Mesendoderm (in vitro differentiated cells): ENCODE measurements at regions not wholly inside any gene's neighbourhood (a gene's known extent, or its start where the extent isn't known, plus 50 kb on each side); places are given as distances from the start of the nearest gene placed in this dataset.

Experiments
- DNase-seq: peaks from one replicate; pipeline ENCODE4 v3.0.0; 2013
- H2AK5ac ChIP-seq: 2 replicates; pipeline ENCODE4 v1.6.1; 2013; ENCODE audit warnings: low read length, inconsistent platforms
- H2BK120ac ChIP-seq: 2 replicates; pipeline ENCODE4 v1.6.1; 2013; ENCODE audit warnings: low read depth, mild to moderate bottlenecking, low read length, moderate library complexity, mixed read lengths
- H2BK15ac ChIP-seq: replicated peaks from 2 replicates; pipeline ENCODE4 v1.6.1; 2013; ENCODE audit warnings: low read depth, mild to moderate bottlenecking, moderate library complexity
- H2BK5ac ChIP-seq: 2 replicates; pipeline ENCODE4 v1.6.1; 2013; ENCODE audit warnings: low read length, inconsistent platforms
- H3K18ac ChIP-seq: 2 replicates; pipeline ENCODE4 v1.6.1; 2013; ENCODE audit warnings: mild to moderate bottlenecking, low read length, mixed read lengths
- H3K23ac ChIP-seq: one replicate; pipeline ENCODE4 v1.6.1; 2013; ENCODE audit warnings: low read length
- H3K27ac ChIP-seq: 2 replicates; pipeline ENCODE4 v1.5.1; 2013; ENCODE audit warnings: low read depth, mild to moderate bottlenecking, inconsistent platforms, low read length, moderate library complexity
- H3K27me3 ChIP-seq: 2 replicates; pipeline ENCODE4 v1.6.1; 2013; ENCODE audit warnings: low read length, control low read depth, mild to moderate bottlenecking, inconsistent platforms; ENCODE audit not compliant: insufficient read depth, poor library complexity
- H3K36me3 ChIP-seq: 2 replicates; pipeline ENCODE4 v1.6.1; 2013; ENCODE audit warnings: low read length, inconsistent platforms; ENCODE audit not compliant: control insufficient read depth, insufficient read depth
- H3K4ac ChIP-seq: one replicate; pipeline ENCODE4 v1.6.1; 2013; ENCODE audit warnings: low read depth, mild to moderate bottlenecking, low read length, moderate library complexity
- H3K4me1 ChIP-seq: 2 replicates; pipeline ENCODE4 v1.6.1; 2013; ENCODE audit warnings: low read depth, low read length, inconsistent platforms; ENCODE audit not compliant: control insufficient read depth
- H3K4me2 ChIP-seq: 2 replicates; pipeline ENCODE4 v1.6.1; 2013; ENCODE audit warnings: low read length
- H3K4me3 ChIP-seq: 2 replicates; pipeline ENCODE4 v1.5.1; 2013; ENCODE audit warnings: mild to moderate bottlenecking, low read length
- H3K56ac ChIP-seq: one replicate; pipeline ENCODE4 v1.6.1; 2013; ENCODE audit warnings: low read length
- H3K79me1 ChIP-seq: 2 replicates; pipeline ENCODE4 v1.6.1; 2013; ENCODE audit warnings: low read length, inconsistent platforms
- H3K79me2 ChIP-seq: 2 replicates; pipeline ENCODE4 v1.6.1; 2013; ENCODE audit warnings: mild to moderate bottlenecking, low read length; ENCODE audit not compliant: control insufficient read depth, insufficient read depth
- H3K9ac ChIP-seq: 2 replicates; pipeline ENCODE4 v1.6.1; 2013; ENCODE audit warnings: low read length, inconsistent platforms
- H4K5ac ChIP-seq: one replicate; pipeline ENCODE4 v1.6.1; 2013; ENCODE audit warnings: low read length
- H4K8ac ChIP-seq: one replicate; pipeline ENCODE4 v1.6.1; 2013; ENCODE audit warnings: low read depth, mild to moderate bottlenecking, control low read depth, low read length, moderate library complexity
- WGBS: extraction: QIAGEN DNeasy Blood & Tissue Kit; methylation state at CpG from one replicate; pipeline ENCODE4 v1.1.7; 2013; ENCODE audit warnings: low lambda C conversion rate, missing lambda C conversion rate; ENCODE audit not compliant: insufficient coverage; ENCODE audit errors: extremely low coverage; 5-methylcytosine and 5-hydroxymethylcytosine counted together

DNA sequence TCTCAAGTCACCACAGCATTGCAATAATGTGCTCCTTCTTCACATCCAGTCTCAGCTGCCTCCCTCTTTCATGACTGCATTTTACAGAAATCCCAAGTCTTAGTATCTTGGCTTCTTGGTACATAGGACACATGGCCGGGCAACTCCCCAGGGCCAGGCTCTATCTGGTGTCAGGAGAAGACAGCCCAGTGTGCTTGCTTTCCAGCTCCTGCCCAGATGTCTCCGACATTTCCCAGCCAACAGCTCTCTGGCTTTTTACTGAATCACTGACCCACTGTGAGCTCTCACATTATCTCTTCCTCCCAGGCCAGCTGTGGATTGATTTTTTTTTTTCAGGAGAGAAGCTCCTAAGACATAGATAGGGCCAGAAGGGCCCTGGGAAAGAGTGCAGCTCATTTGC is 346.0 kb upstream of the C11orf87 start:
- H3K27ac ChIP-seq = no peak overlapping the region
- peak; percentile 4 for DNase-seq
- no CpG with 5 or more reads among the region's 2 CpGs for WGBS

DNA sequence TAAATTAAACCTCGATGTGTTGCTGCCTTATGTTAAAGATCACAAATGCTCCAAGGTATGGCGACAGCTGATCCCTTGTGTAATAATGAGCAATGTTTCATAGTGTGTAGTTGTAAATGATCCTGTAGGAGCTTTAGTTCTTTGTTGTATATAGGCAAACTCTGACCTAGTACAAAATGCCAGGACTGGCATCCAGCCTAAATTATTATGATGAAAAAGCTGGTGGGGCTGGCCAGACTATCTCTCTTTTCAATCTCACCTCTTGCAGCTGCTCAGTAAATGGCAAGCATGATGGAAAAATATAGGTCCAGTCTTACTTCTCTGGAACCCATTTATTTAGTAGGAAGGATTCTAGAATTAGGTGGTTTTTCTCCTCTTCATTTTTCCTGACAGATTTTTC is 345.1 kb upstream of the C11orf87 start:
- DNase-seq = no peak
- no peak overlapping the region for H3K4me2 ChIP-seq
- H2BK15ac ChIP-seq = no peak overlapping the region
- no peak overlapping the region for H4K5ac ChIP-seq
- no peak overlapping the region for H4K8ac ChIP-seq
- H3K4me1 ChIP-seq = no peaks in the 10 kb centered on the region
- WGBS = no CpG with 5 or more reads among the region's 2 CpGs
- no peak overlapping the region for H3K9ac ChIP-seq
- H3K79me2 ChIP-seq = no peaks in the 10 kb centered on the region
- no peak overlapping the region for H3K18ac ChIP-seq
- no peaks in the 10 kb centered on the region for H3K27me3 ChIP-seq
- no peak overlapping the region for H3K4ac ChIP-seq
- H2AK5ac ChIP-seq = no peak overlapping the region
- H2BK5ac ChIP-seq = no peak overlapping the region
- no peaks in the 10 kb centered on the region for H3K79me1 ChIP-seq
- no peak overlapping the region for H3K23ac ChIP-seq
- H3K36me3 ChIP-seq = no peaks in the 10 kb centered on the region
- H2BK120ac ChIP-seq = no peak overlapping the region
- H3K4me3 ChIP-seq = no peak overlapping the region
- no peak overlapping the region for H3K27ac ChIP-seq
- H3K56ac ChIP-seq = no peak overlapping the region

More for the DNA sequence above, 346.0 kb upstream of the C11orf87 start:
- Histone ChIP-seq H2BK15ac (no peak overlapping the region), H3K4me2 (no peak overlapping the region), H3K9ac (no peak overlapping the region), H4K8ac (no peak overlapping the region), H2BK120ac (no peak overlapping the region), H3K23ac (no peak overlapping the region), H3K36me3 (no peaks in the 10 kb centered on the region), H3K27me3 (no peaks in the 10 kb centered on the region), H3K56ac (no peak overlapping the region), H2AK5ac (no peak overlapping the region), H4K5ac (no peak overlapping the region), H3K79me1 (no peaks in the 10 kb centered on the region), H2BK5ac (no peak overlapping the region), H3K4ac (no peak overlapping the region), H3K4me1 (no peaks in the 10 kb centered on the region), H3K79me2 (no peaks in the 10 kb centered on the region), H3K18ac (no peak overlapping the region), H3K4me3 (no peak overlapping the region)

DNA sequence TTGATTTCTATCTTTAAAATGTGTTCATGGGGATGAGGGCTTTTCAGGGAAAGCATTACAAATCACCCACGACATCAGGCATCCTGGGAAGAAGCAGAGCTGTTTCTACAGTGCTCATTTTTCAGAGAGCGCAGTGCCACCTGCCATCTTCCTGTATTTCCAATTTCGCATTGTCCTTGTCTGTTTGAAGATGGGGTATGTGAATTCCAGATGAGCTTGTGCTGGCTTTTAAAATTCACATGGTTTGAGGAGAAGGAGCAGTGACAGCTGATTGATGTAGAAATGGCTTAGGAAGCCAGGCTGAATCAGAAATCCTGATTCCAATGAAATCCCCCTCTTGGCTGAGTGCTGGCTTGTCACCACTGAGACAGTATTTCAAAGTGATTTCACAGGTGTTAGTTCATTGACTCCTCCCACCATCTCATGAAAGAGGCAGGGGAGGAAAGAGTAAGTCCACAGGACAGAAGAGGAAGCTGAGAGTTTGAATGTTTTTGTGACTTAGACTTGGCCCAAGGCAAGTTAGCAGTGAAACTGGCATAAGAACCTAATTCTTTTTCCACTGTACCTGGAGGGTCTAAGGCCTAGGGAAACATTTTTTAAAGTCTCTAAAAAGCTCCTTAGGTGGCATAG is 344.6 kb upstream of the C11orf87 start:
- Histone ChIP-seq H3K18ac (no peak overlapping the region), H3K4me3 (no peak overlapping the region), H3K4ac (no peak overlapping the region), H3K4me1 (no peaks in the 10 kb centered on the region), H3K27ac (no peak overlapping the region), H4K5ac (no peak overlapping the region), H3K79me2 (no peaks in the 10 kb centered on the region), H2AK5ac (no peak overlapping the region), H2BK120ac (no peak overlapping the region), H3K27me3 (no peaks in the 10 kb centered on the region), H2BK15ac (no peak overlapping the region), H2BK5ac (no peak overlapping the region), H3K9ac (no peak overlapping the region), H4K8ac (no peak overlapping the region), H3K23ac (no peak overlapping the region), H3K79me1 (no peaks in the 10 kb centered on the region), H3K36me3 (no peaks in the 10 kb centered on the region), H3K4me2 (no peak overlapping the region), H3K56ac (no peak overlapping the region)
- peak; percentile 11 for DNase-seq
- no CpG with 5 or more reads among the region's 3 CpGs for WGBS

DNA sequence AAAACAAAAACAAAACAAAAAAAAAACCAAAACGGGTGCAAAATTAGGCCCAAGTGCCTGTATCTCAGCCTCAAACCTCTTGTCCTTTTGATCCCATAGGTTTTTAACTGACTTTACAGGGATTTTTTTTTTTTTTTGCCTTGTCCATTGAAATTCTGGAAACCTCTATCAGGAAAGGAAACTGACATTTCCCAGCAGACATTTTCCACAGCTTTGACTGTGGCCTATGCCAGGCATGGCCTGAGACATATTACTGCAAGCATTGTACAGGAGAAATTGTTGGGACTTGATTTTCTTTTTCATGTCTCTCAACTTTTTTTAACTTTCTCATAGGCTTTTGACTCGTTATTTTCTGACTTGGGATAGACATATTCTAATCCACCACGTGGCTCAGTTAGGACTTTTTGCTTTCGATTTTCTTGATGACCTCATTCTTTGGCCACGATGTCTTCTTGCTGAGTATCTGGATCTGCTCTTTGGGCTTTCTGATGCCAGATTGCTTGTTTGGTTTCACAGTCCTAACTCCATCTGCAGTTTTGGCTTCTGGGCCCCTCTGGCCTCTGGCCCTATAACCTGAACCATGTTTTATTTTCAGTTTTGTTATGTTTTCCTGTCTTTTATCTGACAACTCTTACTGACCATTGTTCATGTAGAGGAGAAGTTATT is 336.1 kb upstream of the C11orf87 start:
- Histone ChIP-seq H3K27ac (no peak overlapping the region), H3K36me3 (no peaks in the 10 kb centered on the region), H3K18ac (no peak overlapping the region), H2BK15ac (no peak overlapping the region), H3K4ac (no peak overlapping the region), H3K56ac (no peak overlapping the region), H3K23ac (no peak overlapping the region), H3K9ac (no peak overlapping the region), H2AK5ac (no peak overlapping the region), H3K27me3 (no peaks in the 10 kb centered on the region), H4K8ac (no peak overlapping the region), H3K4me3 (no peak overlapping the region), H3K79me1 (no peaks in the 10 kb centered on the region), H3K4me2 (no peak overlapping the region), H3K4me1 (no peaks in the 10 kb centered on the region), H4K5ac (no peak overlapping the region), H2BK5ac (no peak overlapping the region), H3K79me2 (no peaks in the 10 kb centered on the region), H2BK120ac (no peak overlapping the region)
- no CpG with 5 or more reads among the region's 5 CpGs for WGBS
- DNase-seq = no peak

DNA sequence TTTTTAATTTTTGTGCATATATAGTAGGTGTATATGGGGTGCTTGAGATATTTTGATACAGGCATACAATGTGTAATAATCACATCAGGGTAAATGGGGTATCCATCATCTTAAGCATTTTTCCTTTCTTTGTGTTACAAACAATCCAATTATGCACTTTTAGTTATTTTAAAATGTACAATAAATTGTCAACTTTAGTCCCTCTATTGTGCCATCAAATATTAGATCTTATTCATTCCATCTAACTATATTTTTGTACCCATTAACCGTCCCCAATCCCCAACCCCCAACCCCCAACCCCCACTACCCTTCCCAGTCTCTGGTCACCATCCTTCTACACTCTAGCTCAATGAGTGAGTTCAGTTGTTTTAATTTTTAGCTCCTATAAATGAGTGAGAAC is 335.1 kb upstream of the C11orf87 start:
- Histone ChIP-seq H4K8ac (no peak overlapping the region), H2AK5ac (no peak overlapping the region), H3K79me1 (no peaks in the 10 kb centered on the region)

DNA sequence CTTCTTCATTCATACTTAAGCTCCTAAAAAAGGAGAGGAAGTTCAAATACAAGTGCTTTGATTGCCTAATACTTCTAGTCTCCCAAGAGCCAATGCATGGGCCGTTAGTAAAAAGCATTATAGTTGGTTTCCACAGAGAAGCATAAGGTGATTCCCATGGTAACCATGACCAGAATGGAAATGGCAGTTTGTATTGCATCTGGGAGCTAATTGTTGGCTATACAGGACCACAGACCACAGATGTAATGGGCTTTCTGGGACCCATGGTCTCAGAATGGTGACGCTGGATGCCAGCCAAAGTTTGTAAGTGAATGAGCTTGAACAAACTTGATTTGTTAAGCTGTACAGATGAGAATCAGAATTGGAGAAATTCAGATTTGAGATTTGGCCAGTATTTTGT is 333.9 kb upstream of the C11orf87 start:
- no peak overlapping the region for H3K4ac ChIP-seq
- no peak overlapping the region for H3K23ac ChIP-seq
- H3K79me2 ChIP-seq = no peaks in the 10 kb centered on the region
- H2BK15ac ChIP-seq = no peak overlapping the region
- H3K27me3 ChIP-seq = no peaks in the 10 kb centered on the region
- no peaks in the 10 kb centered on the region for H3K36me3 ChIP-seq
- no peak for DNase-seq
- no peaks in the 10 kb centered on the region for H3K79me1 ChIP-seq
- H4K8ac ChIP-seq = no peak overlapping the region
- H2BK5ac ChIP-seq = no peak overlapping the region
- no peak overlapping the region for H2AK5ac ChIP-seq
- no peak overlapping the region for H3K4me2 ChIP-seq
- H3K27ac ChIP-seq = no peak overlapping the region
- no peak overlapping the region for H3K9ac ChIP-seq
- H4K5ac ChIP-seq = no peak overlapping the region
- H3K4me3 ChIP-seq = no peak overlapping the region
- no peak overlapping the region for H3K56ac ChIP-seq
- no peak overlapping the region for H2BK120ac ChIP-seq
- no CpG with 5 or more reads among the region's 2 CpGs for WGBS
- H3K18ac ChIP-seq = no peak overlapping the region
- H3K4me1 ChIP-seq = no peaks in the 10 kb centered on the region

More for the DNA sequence above, 335.1 kb upstream of the C11orf87 start:
- Histone ChIP-seq H3K36me3 (no peaks in the 10 kb centered on the region), H3K18ac (no peak overlapping the region), H2BK120ac (no peak overlapping the region), H3K4ac (no peak overlapping the region), H3K4me1 (no peaks in the 10 kb centered on the region), H3K27me3 (no peaks in the 10 kb centered on the region), H2BK15ac (no peak overlapping the region), H3K4me3 (no peak overlapping the region), H3K27ac (no peak overlapping the region), H2BK5ac (no peak overlapping the region), H3K23ac (no peak overlapping the region), H3K4me2 (no peak overlapping the region), H3K79me2 (no peaks in the 10 kb centered on the region), H4K5ac (no peak overlapping the region), H3K56ac (no peak overlapping the region), H3K9ac (no peak overlapping the region)
- WGBS = no CpG with 5 or more reads among the region's 1 CpG
- no peak for DNase-seq
